ENCODE measurements at regions not wholly inside any gene's neighbourhood (a gene's known extent, or its start where the extent isn't known, plus 50 kb on each side); places are given as distances from the start of the nearest gene placed in this dataset.

GRCh38 chr13:86051134-86052103, 252.2 kb upstream of the SLITRK6 start:
- peak in 2 of 3 experiments; percentile 25 to 57 for DNase-seq

- no peak for DNase-seq
Measured at GRCh38 chr13:86038490-86038889, 239.3 kb upstream of the SLITRK6 start.

- peak in 2 of 3 experiments; percentile 23 to 82 for DNase-seq
Measured at GRCh38 chr13:86020351-86021002, 221.3 kb upstream of the SLITRK6 start.

- no peak for DNase-seq
Measured at GRCh38 chr13:86006317-86006716, 207.1 kb upstream of the SLITRK6 start.

GRCh38 chr13:86003029-86003428, 203.8 kb upstream of the SLITRK6 start:
- peak in 2 of 3 experiments; percentile 85 to 97 for DNase-seq

- DNase-seq, result no peak
Measured at GRCh38 chr13:86000546-86000945, 201.3 kb upstream of the SLITRK6 start.

- DNase-seq, result no peak
Measured at GRCh38 chr13:85997587-85997986, 198.4 kb upstream of the SLITRK6 start.

- DNase-seq, result peak in 2 of 3 experiments; percentile 35 to 76
Measured at GRCh38 chr13:85995788-85996418, 196.7 kb upstream of the SLITRK6 start.

GRCh38 chr13:85993567-85993966, 194.3 kb upstream of the SLITRK6 start:
- DNase-seq, result no peak

GRCh38 chr13:85990397-85990796, 191.2 kb upstream of the SLITRK6 start:
- DNase-seq, result no peak

- DNase-seq, result no peak
Measured at GRCh38 chr13:85985797-85986196, 186.6 kb upstream of the SLITRK6 start.

- no peak for DNase-seq
Measured at GRCh38 chr13:85982102-85982501, 182.9 kb upstream of the SLITRK6 start.

- peak in 1 of 3 experiments; percentile 28 for DNase-seq
Measured at GRCh38 chr13:85980447-85980846, 181.2 kb upstream of the SLITRK6 start.

- no peak for DNase-seq
Measured at GRCh38 chr13:85976242-85976641, 177.0 kb upstream of the SLITRK6 start.

- no peak for DNase-seq
Measured at GRCh38 chr13:85974608-85975366, 175.6 kb upstream of the SLITRK6 start.

GRCh38 chr13:85970727-85971126, 171.5 kb upstream of the SLITRK6 start:
- DNase-seq, result peak in 1 of 3 experiments; percentile 66

GRCh38 chr13:85969331-85969730, 170.1 kb upstream of the SLITRK6 start:
- peak in 1 of 3 experiments; percentile 43 for DNase-seq

GRCh38 chr13:85935868-85936467, 136.7 kb upstream of the SLITRK6 start:
- DNase-seq, result no peak

- no peak for DNase-seq
Measured at GRCh38 chr13:85930108-85930507, 130.9 kb upstream of the SLITRK6 start.

- peak in 1 of 3 experiments; percentile 29 for DNase-seq
Measured at GRCh38 chr13:85910962-85911361, 111.7 kb upstream of the SLITRK6 start.

GRCh38 chr13:85900521-85900920, 101.3 kb upstream of the SLITRK6 start:
- no peak for DNase-seq
